GM12873 (cell line): ENCODE measurements at regions not wholly inside any gene's neighbourhood (a gene's known extent, or its start where the extent isn't known, plus 50 kb on each side); places are given as distances from the start of the nearest gene placed in this dataset.

ENCODE experiments used
- CTCF ChIP-seq: IDR thresholded peaks from 2 replicates; pipeline ENCODE4 v1.5.1; 2012; ENCODE audit warnings: low read depth, mild to moderate bottlenecking, moderate library complexity, low read length, control low read depth; ENCODE audit not compliant: insufficient read depth; ENCODE audit errors: missing control alignments

- no peak for TF ChIP-seq CTCF
Measured at GRCh38 chr5:71982717-71983395, 124.4 kb upstream of the MAP1B start.

- no peak for TF ChIP-seq CTCF
Measured at GRCh38 chr5:71986101-71986500, 121.2 kb upstream of the MAP1B start.

- no peak for TF ChIP-seq CTCF
Measured at GRCh38 chr5:71988808-71989207, 118.5 kb upstream of the MAP1B start.

- TF ChIP-seq CTCF = no peak
Measured at GRCh38 chr5:71993600-71993999, 113.7 kb upstream of the MAP1B start.

GRCh38 chr5:71996789-71997188 lies 110.5 kb upstream of the MAP1B start:
- TF ChIP-seq CTCF = no peak

- no peak for TF ChIP-seq CTCF
Measured at GRCh38 chr5:71998746-71999145, 108.5 kb upstream of the MAP1B start.

GRCh38 chr5:72000707-72001106 lies 106.6 kb upstream of the MAP1B start:
- no peak for TF ChIP-seq CTCF
